Thyroid gland (tissue), 4 donors: ENCODE measurements at regions not wholly inside any gene's neighbourhood (a gene's known extent, or its start where the extent isn't known, plus 50 kb on each side); places are given as distances from the start of the nearest gene placed in this dataset.
A peak's percentile ranks its signal among the peaks of the same experiment; 100 is the strongest.

Experiments
- DNase-seq, 2 donors: peaks; one replicate each; pipeline ENCODE4 v3.0.0-alpha.2; 2019
- H3K27ac ChIP-seq, 3 donors: fragments of 200-600 bp; sonication (generic); 1 replicate in 2 of 3; 2 replicates in 1 of 3; pipeline ENCODE4 v1.5.1; 2016 to 2019; ENCODE audit warnings: mild to moderate bottlenecking in 1 of 3, moderate library complexity in 1 of 3
- H3K27me3 ChIP-seq: fragments of 200-600 bp; sonication (generic); one replicate; pipeline ENCODE4 v1.5.1; 2019
- H3K36me3 ChIP-seq, 2 donors: fragments of 200-600 bp; sonication (generic); one replicate each; pipeline ENCODE4 v1.5.1; 2016 to 2019
- H3K4me1 ChIP-seq, 2 donors: fragments of 200-600 bp; sonication (generic); one replicate each; pipeline ENCODE4 v1.5.1; 2017 to 2019
- H3K4me3 ChIP-seq, 3 donors: fragments of 200-600 bp; sonication (generic); replicated peaks in 1 of 3; 1 replicate in 2 of 3; 2 replicates in 1 of 3; pipeline ENCODE4 v1.5.1; 2016; ENCODE audit warnings: mild to moderate bottlenecking in 1 of 3
- H3K9me3 ChIP-seq: fragments of 200-600 bp; sonication (generic); one replicate; pipeline ENCODE4 v1.5.1; 2017
- CTCF ChIP-seq, 6 experiments: fragments of 200-600 bp in 3 of 6; fragments of 450-650 bp in 3 of 6; sonication (generic) in 3 of 6; IDR thresholded peaks; one replicate each; pipeline ENCODE4 v1.5.1; 2016 to 2019; ENCODE audit warnings: antibody characterized with exemption in 6 of 6, mild to moderate bottlenecking in 2 of 6, inconsistent platforms in 1 of 6, moderate library complexity in 1 of 6
- POLR2A ChIP-seq, 2 donors: fragments of 450-650 bp; IDR thresholded peaks; one replicate each; pipeline ENCODE4 v1.6.1; 2017; ENCODE audit warnings: antibody characterized with exemption in 2 of 2, mild to moderate bottlenecking in 2 of 2, moderate library complexity in 1 of 2
- WGBS, 2 donors: methylation state at CpG; one replicate each; pipeline ENCODE4 v1.1.5; 2017; 5-methylcytosine and 5-hydroxymethylcytosine counted together
- intact Hi-C: fragments of 100-400 bp; cut with DNase I; formaldehyde crosslinking; loops from one replicate; pipeline ENCODE4 v1.15.1; 2023

- H3K36me3 ChIP-seq, result no peaks in the 10 kb centered on the region
- intact Hi-C loops, result no loop called here
- no peak for DNase-seq
- H3K4me3 ChIP-seq, result no peak overlapping the region
- no peaks in the 10 kb centered on the region for H3K27me3 ChIP-seq
- no peaks in the 10 kb centered on the region for H3K4me1 ChIP-seq
- WGBS, 2 donors, result 93% methylated on average over 5 of the region's 5 CpGs
- no peaks in the 10 kb centered on the region for H3K9me3 ChIP-seq
- no peak for TF ChIP-seq CTCF (IDR thresholded peaks at IDR 0.05)
- no peak for TF ChIP-seq POLR2A (IDR thresholded peaks at IDR 0.05)
- no peak overlapping the region for H3K27ac ChIP-seq
Measured at GRCh38 chr1:229769809-229770208, 143.8 kb downstream of the URB2 start.

GRCh38 chr1:229778794-229779193, 152.7 kb downstream of the URB2 start:
- H3K27me3 ChIP-seq, result no peaks in the 10 kb centered on the region
- no peak overlapping the region for H3K27ac ChIP-seq
- no peaks in the 10 kb centered on the region for H3K4me1 ChIP-seq
- DNase-seq, result no peak
- WGBS, 2 donors, result 42 to 47% methylated on average over 5 of the region's 5 CpGs
- H3K9me3 ChIP-seq, result no peaks in the 10 kb centered on the region
- intact Hi-C loops, result no loop called here
- TF ChIP-seq POLR2A (IDR thresholded peaks at IDR 0.05), result no peak
- no peak overlapping the region for H3K4me3 ChIP-seq
- H3K36me3 ChIP-seq, result no peaks in the 10 kb centered on the region

GRCh38 chr1:229781453-229781852, 155.4 kb downstream of the URB2 start:
- TF ChIP-seq POLR2A (IDR thresholded peaks at IDR 0.05), result no peak
- TF ChIP-seq CTCF (IDR thresholded peaks at IDR 0.05), result peak in 5 of 6 experiments; percentile 19 to 81 (median 67)
- peak; percentile 83 to 86 for DNase-seq

GRCh38 chr1:229782469-229782868, 156.4 kb downstream of the URB2 start:
- Histone ChIP-seq H3K4me3 (no peak overlapping the region), H3K27ac (no peak overlapping the region), H3K27me3 (no peaks in the 10 kb centered on the region), H3K4me1 (no peaks in the 10 kb centered on the region), H3K36me3 (no peaks in the 10 kb centered on the region), H3K9me3 (no peaks in the 10 kb centered on the region)
- no peak for DNase-seq
- WGBS, 2 donors, result 100% methylated on average over 1 of the region's 1 CpG
- intact Hi-C loops, result no loop called here
- no peak for TF ChIP-seq POLR2A (IDR thresholded peaks at IDR 0.05)
- no peak for TF ChIP-seq CTCF (IDR thresholded peaks at IDR 0.05)

More at GRCh38 chr1:229781453-229781852, 155.4 kb downstream of the URB2 start:
- Histone ChIP-seq H3K36me3 (no peaks in the 10 kb centered on the region), H3K4me1 (no peaks in the 10 kb centered on the region), H3K4me3 (no peak overlapping the region), H3K27ac (no peak overlapping the region), H3K27me3 (no peaks in the 10 kb centered on the region), H3K9me3 (no peaks in the 10 kb centered on the region)
- 26 to 42% methylated on average over 1 to 7 of the region's 7 CpGs for WGBS, 2 donors
- intact Hi-C loops, result no loop called here

GRCh38 chr1:229784834-229785233, 158.8 kb downstream of the URB2 start:
- H3K27ac ChIP-seq, result no peak overlapping the region
- no peaks in the 10 kb centered on the region for H3K4me1 ChIP-seq
- no peak for TF ChIP-seq CTCF (IDR thresholded peaks at IDR 0.05)
- no peak for TF ChIP-seq POLR2A (IDR thresholded peaks at IDR 0.05)
- no peaks in the 10 kb centered on the region for H3K9me3 ChIP-seq
- no peak overlapping the region for H3K4me3 ChIP-seq
- H3K36me3 ChIP-seq, result no peaks in the 10 kb centered on the region
- intact Hi-C loops, result no loop called here
- 100% methylated on average over 1 of the region's 1 CpG for WGBS, 2 donors
- H3K27me3 ChIP-seq, result no peaks in the 10 kb centered on the region
- no peak for DNase-seq
